ENCODE measurements at regions not wholly inside any gene's neighbourhood (a gene's known extent, or its start where the extent isn't known, plus 50 kb on each side); places are given as distances from the start of the nearest gene placed in this dataset.

DNA sequence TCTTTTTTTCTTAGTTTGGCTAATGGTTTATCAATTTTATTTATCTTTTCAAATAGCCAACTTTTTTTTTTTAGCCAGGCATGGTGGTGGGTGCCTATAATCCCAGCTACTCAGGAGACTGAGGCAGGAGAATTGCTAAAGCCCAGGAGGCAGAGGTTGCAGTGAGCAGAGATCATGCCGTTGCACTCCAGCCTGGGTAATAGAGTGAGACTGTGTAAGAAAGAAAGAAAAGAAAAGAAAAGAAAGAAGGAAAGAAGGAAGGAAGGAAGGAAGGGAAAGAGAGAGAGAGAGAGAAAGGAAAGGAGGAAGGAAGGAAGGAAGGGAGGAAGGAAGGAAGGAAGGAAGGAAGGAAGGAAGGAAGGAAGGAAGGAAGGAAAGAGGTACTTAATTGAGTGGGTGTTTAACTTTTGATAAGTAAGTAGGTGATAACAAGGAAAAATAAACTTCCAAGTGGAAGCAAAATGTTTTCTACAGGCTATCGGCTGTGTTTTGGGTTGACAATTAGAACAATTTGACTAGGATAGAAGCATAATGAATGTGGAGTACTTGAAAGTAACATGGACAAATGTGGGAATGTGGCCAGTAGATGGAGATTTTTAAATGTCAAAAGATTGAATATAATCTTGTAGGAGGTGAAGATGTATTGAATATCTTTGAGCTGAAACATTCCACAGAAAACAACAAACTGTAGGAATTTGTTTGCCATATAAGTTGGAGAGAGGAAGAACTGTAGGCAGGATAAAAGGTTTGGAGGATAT is 62.8 kb upstream of the MYO16 start:
- TF ChIP-seq ZNF644 (CRISPR knock-in tag; IDR thresholded peaks at IDR 0.05; ENCODE audit: low read depth) (no peak), SIN3A (IDR thresholded peaks at IDR 0.05; ENCODE audit: borderline replicate concordance, low read depth, low read length) (no peak)
- TF ChIP-seq, protein P1, sequence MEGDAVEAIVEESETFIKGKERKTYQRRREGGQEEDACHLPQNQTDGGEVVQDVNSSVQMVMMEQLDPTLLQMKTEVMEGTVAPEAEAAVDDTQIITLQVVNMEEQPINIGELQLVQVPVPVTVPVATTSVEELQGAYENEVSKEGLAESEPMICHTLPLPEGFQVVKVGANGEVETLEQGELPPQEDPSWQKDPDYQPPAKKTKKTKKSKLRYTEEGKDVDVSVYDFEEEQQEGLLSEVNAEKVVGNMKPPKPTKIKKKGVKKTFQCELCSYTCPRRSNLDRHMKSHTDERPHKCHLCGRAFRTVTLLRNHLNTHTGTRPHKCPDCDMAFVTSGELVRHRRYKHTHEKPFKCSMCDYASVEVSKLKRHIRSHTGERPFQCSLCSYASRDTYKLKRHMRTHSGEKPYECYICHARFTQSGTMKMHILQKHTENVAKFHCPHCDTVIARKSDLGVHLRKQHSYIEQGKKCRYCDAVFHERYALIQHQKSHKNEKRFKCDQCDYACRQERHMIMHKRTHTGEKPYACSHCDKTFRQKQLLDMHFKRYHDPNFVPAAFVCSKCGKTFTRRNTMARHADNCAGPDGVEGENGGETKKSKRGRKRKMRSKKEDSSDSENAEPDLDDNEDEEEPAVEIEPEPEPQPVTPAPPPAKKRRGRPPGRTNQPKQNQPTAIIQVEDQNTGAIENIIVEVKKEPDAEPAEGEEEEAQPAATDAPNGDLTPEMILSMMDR (CRISPR knock-in tag; IDR thresholded peaks at IDR 0.05), result no peak
